ENCODE measurements at regions not wholly inside any gene's neighbourhood (a gene's known extent, or its start where the extent isn't known, plus 50 kb on each side); places are given as distances from the start of the nearest gene placed in this dataset.

- H3K9me3 ChIP-seq (ENCODE audit: insufficient read depth in 2 of 2, low read depth in 1 of 2, low read length in 1 of 2): no peaks in the 10 kb centered on the region
- H3K4me1 ChIP-seq (replicated peaks in 1 of 4; ENCODE audit: control insufficient read depth in 3 of 4, insufficient read depth in 4 of 4, low read length in 3 of 4): no peaks in the 10 kb centered on the region
- H3K4me3 ChIP-seq (ENCODE audit: extremely low read depth in 1 of 4, insufficient read depth in 2 of 4, low read depth in 3 of 4, low read length in 4 of 4): no peak overlapping the region
- H3K18ac ChIP-seq (ENCODE audit: extremely low read depth, low read length): no peak overlapping the region
- H2BK12ac ChIP-seq (ENCODE audit: low read depth, low read length): no peak overlapping the region
- no peaks in the 10 kb centered on the region for H3K79me2 ChIP-seq (ENCODE audit: control insufficient read depth in 1 of 2, insufficient read depth in 2 of 2, low read length in 2 of 2)
- no peaks in the 10 kb centered on the region for H3K23me2 ChIP-seq (ENCODE audit: low read depth, low read length)
- no peaks in the 10 kb centered on the region for H4K20me1 ChIP-seq (replicated peaks in 1 of 2; ENCODE audit: control insufficient read depth in 1 of 2, insufficient read depth in 2 of 2, low read length in 2 of 2)
- H3K27me3 ChIP-seq (replicated peaks in 1 of 4; ENCODE audit: control insufficient read depth in 3 of 4, extremely low read depth in 1 of 4, insufficient read depth in 3 of 4, low read length in 3 of 4): no peaks in the 10 kb centered on the region
- H3K36me3 ChIP-seq (ENCODE audit: control insufficient read depth in 2 of 4, insufficient read depth in 4 of 4, low read length in 3 of 4): no peaks in the 10 kb centered on the region
- ChIA-PET CTCF (ENCODE audit: partially characterized antibody) (no interaction called here), POLR2A (ENCODE audit: partially characterized antibody) (no interaction called here)
- no peak overlapping the region for H3K9ac ChIP-seq (replicated peaks in 1 of 4; ENCODE audit: extremely low read depth in 1 of 4, low read depth in 3 of 4, low read length in 3 of 4)
- H2BK120ac ChIP-seq (replicated peaks; ENCODE audit: low read depth, low read length): no peak overlapping the region
- no peak overlapping the region for H2AFZ ChIP-seq (ENCODE audit: low read length)
- no peak overlapping the region for H4K8ac ChIP-seq (ENCODE audit: extremely low read depth, insufficient read depth, low read length)
- H2BK5ac ChIP-seq (ENCODE audit: low read depth, low read length): no peak overlapping the region
- no peak for FAIRE-seq
- H4K91ac ChIP-seq (replicated peaks; ENCODE audit: insufficient read length, low read length): no peak overlapping the region
- H2BK20ac ChIP-seq (ENCODE audit: low read length): no peak overlapping the region
- no peak overlapping the region for H3K4ac ChIP-seq (replicated peaks; ENCODE audit: insufficient read length, low read depth, low read length)
- no peak overlapping the region for H3K56ac ChIP-seq (replicated peaks; ENCODE audit: insufficient read length, low read depth, low read length)
- H3K4me2 ChIP-seq (ENCODE audit: insufficient read depth in 1 of 2, low read depth in 2 of 2, low read length in 2 of 2): no peak overlapping the region
- H3K79me1 ChIP-seq (ENCODE audit: low read depth, low read length): no peaks in the 10 kb centered on the region
- H3K14ac ChIP-seq (ENCODE audit: insufficient read length): no peak overlapping the region
- H4K5ac ChIP-seq (ENCODE audit: insufficient read length, low read depth, low read length): no peak overlapping the region
- no peak overlapping the region for H2AK5ac ChIP-seq (ENCODE audit: low read depth, low read length)
- no peak for DNase-seq (ENCODE audit: low read depth in 1 of 2, low spot score in 2 of 2)
- no peak overlapping the region for H3K27ac ChIP-seq (ENCODE audit: low read depth, low read length)
- no peak overlapping the region for H3K23ac ChIP-seq (ENCODE audit: insufficient read length)
- H2BK15ac ChIP-seq (ENCODE audit: low read length): no peak overlapping the region
- TF ChIP-seq KDM4A (IDR thresholded peaks at IDR 0.05; ENCODE audit: low read depth, low read length, severe bottlenecking) (no peak), POLR2A (IDR thresholded peaks at IDR 0.05; ENCODE audit: control extremely low read depth in 1 of 2, low read depth in 2 of 2, low read length in 2 of 2) (no peak), SAP30 (IDR thresholded peaks at IDR 0.05; ENCODE audit: insufficient read depth, insufficient replicate concordance, low read length) (no peak), SIX5 (IDR thresholded peaks at IDR 0.05; ENCODE audit: low read depth, low read length) (no peak), SP1 (IDR thresholded peaks at IDR 0.05; ENCODE audit: low read depth, low read length) (no peak), YY1 (IDR thresholded peaks at IDR 0.05; ENCODE audit: low read depth, low read length) (no peak), TAF1 (IDR thresholded peaks at IDR 0.05; ENCODE audit: low read depth, low read length) (no peak), ATF3 (IDR thresholded peaks at IDR 0.05; ENCODE audit: insufficient read depth, low read depth, low read length) (no peak), SUZ12 (IDR thresholded peaks at IDR 0.05; ENCODE audit: low read length) (no peak), BRCA1 (IDR thresholded peaks at IDR 0.05; ENCODE audit: low read depth, low read length) (no peak), POU5F1 (IDR thresholded peaks at IDR 0.05; ENCODE audit: low read depth, low read length) (no peak), SIRT6 (IDR thresholded peaks at IDR 0.05; ENCODE audit: low read length) (no peak), SIN3A (conservative IDR thresholded peaks at IDR 0.05 in 1 of 2, IDR thresholded peaks at IDR 0.05 in 1 of 2; ENCODE audit: low read depth in 1 of 2, low read length in 2 of 2) (no peak), NANOG (IDR thresholded peaks at IDR 0.05; ENCODE audit: insufficient read depth, low read depth, low read length, poor library complexity, severe bottlenecking) (no peak), RBBP5 (IDR thresholded peaks at IDR 0.05; ENCODE audit: borderline replicate concordance, low read depth, low read length) (no peak), KDM1A (IDR thresholded peaks at IDR 0.05; ENCODE audit: borderline replicate concordance, low read length) (no peak), CTBP2 (IDR thresholded peaks at IDR 0.05; ENCODE audit: borderline replicate concordance, insufficient read depth, insufficient read length, low read length) (no peak)
Measured at GRCh38 chrX:95841863-95842262, 842.8 kb upstream of the DIAPH2 start.

Measured in H1 (cell line).